Panc1 (cell line): ENCODE measurements at regions not wholly inside any gene's neighbourhood (a gene's known extent, or its start where the extent isn't known, plus 50 kb on each side); places are given as distances from the start of the nearest gene placed in this dataset.
A peak's percentile ranks its signal among the peaks of the same experiment; 100 is the strongest.
"Not testable (repeated sequence)": the region's sequence is repeated elsewhere in the genome, so short reads cannot be mapped to it uniquely, and the experiment has no call there.

Source experiments
- ATAC-seq: fragments of 200-7000 bp; cut with Tn5 transposase; 2 replicates; pipeline ENCODE4 v1.9.1; 2020; ENCODE audit warnings: mild to moderate bottlenecking, moderate library complexity
- BruUV-seq: library from RNA; stranded (reverse); fragments of 400-500 nt; replicated peaks from 2 replicates; lab custom pipeline; 2021; lab: Mats Ljungman, UMichigan
- CTCF ChIA-PET: fragments of 300-600 bp; sonication (Branson Sonifier 250); formaldehyde crosslinking; loops from one replicate; lab custom pipeline; 2022; ENCODE audit warnings: antibody characterized with exemption; lab: Charles Lee
- POLR2A ChIA-PET: fragments of 300-600 bp; sonication (Branson Sonifier 250); formaldehyde crosslinking; loops from one replicate; lab custom pipeline; 2022; ENCODE audit warnings: antibody characterized with exemption; lab: Charles Lee
- DNase-seq: peaks from one replicate; pipeline ENCODE4 v3.0.0-alpha.2; 2010; ENCODE audit warnings: low read depth, low spot score
- H3K27ac ChIP-seq: 2 replicates; pipeline ENCODE4 v1.5.1; 2011; ENCODE audit warnings: mild to moderate bottlenecking, low read length, inconsistent platforms
- H3K27me3 ChIP-seq: fragments of 200-500 bp; sonication (Bioruptor generic); 2 replicates; pipeline ENCODE4 v1.6.0; 2014; ENCODE audit warnings: low read length, inconsistent platforms; ENCODE audit not compliant: control insufficient read depth, insufficient read depth
- H3K36me3 ChIP-seq: fragments of 200-500 bp; sonication (Bioruptor generic); 2 replicates; pipeline ENCODE4 v1.5.1; 2014; ENCODE audit warnings: inconsistent platforms, mild to moderate bottlenecking, low read length, moderate library complexity; ENCODE audit not compliant: control insufficient read depth, insufficient read depth
- H3K4me1 ChIP-seq: 2 replicates; pipeline ENCODE4 v1.5.1; 2011; ENCODE audit warnings: inconsistent platforms, mild to moderate bottlenecking, low read length, moderate library complexity; ENCODE audit not compliant: control insufficient read depth, insufficient read depth
- H3K4me3 ChIP-seq, 2 experiments: 2 replicates each; pipeline ENCODE4 v1.5.1; 2011 to 2012; ENCODE audit warnings: low read depth in 2 of 2, low read length in 2 of 2, mild to moderate bottlenecking in 2 of 2, inconsistent platforms in 1 of 2, moderate library complexity in 1 of 2
- H3K9me3 ChIP-seq: fragments of 200-500 bp; sonication (Bioruptor generic); 2 replicates; pipeline ENCODE4 v1.5.1; 2014; ENCODE audit warnings: low read depth, mild to moderate bottlenecking, inconsistent platforms, low read length, moderate library complexity; ENCODE audit not compliant: control insufficient read depth, insufficient read depth
- in situ Hi-C: cut with HindIII; loops from 2 replicates; pipeline ENCODE4 v1.10.0; 2016; ENCODE audit warnings: low sequenced_read_pairs, low pct_unique_long_range_greater_than_20kb
- intact Hi-C: fragments of 100-400 bp; cut with micrococcal nuclease; formaldehyde crosslinking; loops from one replicate; pipeline ENCODE4 v1.10.0; 2022; ENCODE audit not compliant: unreplicated experiment

GRCh38 chr21:9010121-9010795, 1511.1 kb upstream of the TPTE start:
- ATAC-seq, H3K4me3 ChIP-seq, H3K36me3 ChIP-seq, CTCF ChIA-PET, H3K9me3 ChIP-seq, BruUV-seq, DNase-seq, in situ Hi-C loops, H3K4me1 ChIP-seq, intact Hi-C loops, H3K27me3 ChIP-seq, POLR2A ChIA-PET, H3K27ac ChIP-seq: not testable (repeated sequence)

DNA sequence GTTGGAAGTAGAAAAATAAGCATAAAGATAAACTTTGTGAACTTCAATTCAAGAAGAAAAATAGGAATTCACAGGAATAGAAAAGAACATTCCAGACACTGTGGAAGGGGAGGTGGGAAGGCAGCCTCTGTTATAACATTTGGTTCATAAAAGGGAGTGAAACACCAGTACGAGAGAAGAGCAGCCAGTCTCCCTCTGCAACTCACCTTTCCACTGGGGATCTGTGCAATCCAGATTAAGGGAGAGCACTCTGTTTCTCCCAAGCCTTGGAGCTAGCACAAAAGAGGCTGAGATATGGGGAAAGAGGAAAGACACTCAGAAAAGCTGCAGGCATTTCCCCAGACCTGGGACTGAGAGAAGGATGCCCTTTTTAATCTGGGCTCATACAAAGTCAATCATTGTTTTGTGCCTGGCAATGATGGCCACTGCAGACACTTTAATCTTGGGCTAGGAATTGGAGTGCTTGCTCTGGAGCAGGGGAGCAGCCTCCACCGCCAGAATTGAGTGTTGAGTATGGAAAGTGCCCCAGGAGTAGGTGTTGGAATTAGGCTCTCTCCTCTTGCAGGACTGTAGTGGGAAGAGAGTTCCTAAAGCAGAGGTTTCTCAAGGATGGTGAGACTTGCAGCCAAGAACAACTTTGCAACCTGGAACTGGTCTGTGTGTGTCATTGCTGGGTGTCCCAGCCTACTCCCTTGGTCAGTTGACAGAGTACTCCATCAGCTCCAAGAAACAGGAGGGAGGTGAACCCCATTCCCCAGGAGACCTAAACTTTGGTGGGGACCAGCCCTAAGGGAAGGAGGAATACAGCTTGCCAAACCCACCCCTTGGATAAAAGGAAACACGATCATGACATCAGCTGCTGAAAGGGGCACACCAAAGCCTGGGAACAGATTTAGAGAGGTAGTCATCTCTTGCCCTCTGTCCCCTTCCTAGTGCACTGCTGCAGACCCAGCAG, 1510.2 kb upstream of the TPTE start:
- peak; percentile 20 for DNase-seq
- CTCF ChIA-PET = not testable (repeated sequence)

DNA sequence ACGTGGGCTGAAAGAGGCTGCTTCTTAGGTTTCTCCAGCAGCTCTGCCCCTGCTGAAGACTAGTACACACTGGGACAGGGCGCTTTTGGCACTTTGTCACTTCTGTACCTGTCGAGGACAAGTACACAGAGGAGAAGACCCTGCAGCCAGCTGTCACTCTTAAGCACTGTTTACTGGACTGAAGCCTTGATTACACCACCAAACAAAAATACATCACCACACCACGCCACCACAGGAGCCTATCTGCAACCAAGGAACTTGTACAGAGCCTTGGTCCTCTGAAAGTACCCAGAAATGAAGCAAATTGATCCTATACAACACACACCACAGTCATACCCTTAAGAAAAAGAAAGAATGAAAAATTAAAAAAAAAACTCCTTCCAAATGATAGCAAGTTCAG, 1509.5 kb upstream of the TPTE start:
- DNase-seq, ATAC-seq, CTCF ChIA-PET, H3K4me3 ChIP-seq, H3K27me3 ChIP-seq, in situ Hi-C loops, H3K9me3 ChIP-seq, H3K4me1 ChIP-seq, intact Hi-C loops, POLR2A ChIA-PET, H3K36me3 ChIP-seq, H3K27ac ChIP-seq, BruUV-seq: not testable (repeated sequence)

More for the DNA sequence above, 1510.2 kb upstream of the TPTE start:
- intact Hi-C loops, H3K9me3 ChIP-seq, ATAC-seq, H3K27ac ChIP-seq, H3K27me3 ChIP-seq, H3K36me3 ChIP-seq, POLR2A ChIA-PET, BruUV-seq, in situ Hi-C loops, H3K4me3 ChIP-seq, H3K4me1 ChIP-seq: not testable (repeated sequence)

- H3K9me3 ChIP-seq, H3K36me3 ChIP-seq, intact Hi-C loops, DNase-seq, BruUV-seq, H3K4me3 ChIP-seq, POLR2A ChIA-PET, H3K27me3 ChIP-seq, CTCF ChIA-PET, ATAC-seq, H3K4me1 ChIP-seq, H3K27ac ChIP-seq, in situ Hi-C loops: not testable (repeated sequence)
Observed at GRCh38 chr21:9013502-9014242, 1507.7 kb upstream of the TPTE start.

DNA sequence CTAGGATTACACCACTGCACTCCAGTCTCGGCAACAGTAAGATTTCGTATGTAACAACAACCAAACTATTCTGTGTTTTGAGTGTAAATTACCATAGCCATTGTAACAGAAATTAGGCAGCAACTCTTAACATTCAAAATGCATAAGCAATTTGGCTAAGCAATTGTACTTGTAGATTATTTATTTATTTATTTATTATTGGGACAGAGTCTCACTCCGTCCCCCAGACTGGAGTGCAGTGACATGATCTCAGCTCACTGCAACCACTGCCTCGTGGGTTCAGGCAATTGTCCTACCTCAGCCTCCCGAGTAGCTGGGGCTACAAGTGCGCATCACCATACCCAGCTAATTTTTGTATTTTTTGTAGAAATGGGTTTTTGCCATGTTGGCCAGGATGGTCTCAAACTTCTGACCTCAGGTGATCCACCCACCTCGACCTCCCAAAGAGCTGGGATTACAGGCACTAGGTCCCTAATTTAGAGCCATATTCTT, 1507.1 kb upstream of the TPTE start:
- H3K27ac ChIP-seq, ATAC-seq, H3K27me3 ChIP-seq, H3K36me3 ChIP-seq, CTCF ChIA-PET, intact Hi-C loops, H3K4me1 ChIP-seq, H3K4me3 ChIP-seq, POLR2A ChIA-PET, BruUV-seq, H3K9me3 ChIP-seq, in situ Hi-C loops, DNase-seq: not testable (repeated sequence)

DNA sequence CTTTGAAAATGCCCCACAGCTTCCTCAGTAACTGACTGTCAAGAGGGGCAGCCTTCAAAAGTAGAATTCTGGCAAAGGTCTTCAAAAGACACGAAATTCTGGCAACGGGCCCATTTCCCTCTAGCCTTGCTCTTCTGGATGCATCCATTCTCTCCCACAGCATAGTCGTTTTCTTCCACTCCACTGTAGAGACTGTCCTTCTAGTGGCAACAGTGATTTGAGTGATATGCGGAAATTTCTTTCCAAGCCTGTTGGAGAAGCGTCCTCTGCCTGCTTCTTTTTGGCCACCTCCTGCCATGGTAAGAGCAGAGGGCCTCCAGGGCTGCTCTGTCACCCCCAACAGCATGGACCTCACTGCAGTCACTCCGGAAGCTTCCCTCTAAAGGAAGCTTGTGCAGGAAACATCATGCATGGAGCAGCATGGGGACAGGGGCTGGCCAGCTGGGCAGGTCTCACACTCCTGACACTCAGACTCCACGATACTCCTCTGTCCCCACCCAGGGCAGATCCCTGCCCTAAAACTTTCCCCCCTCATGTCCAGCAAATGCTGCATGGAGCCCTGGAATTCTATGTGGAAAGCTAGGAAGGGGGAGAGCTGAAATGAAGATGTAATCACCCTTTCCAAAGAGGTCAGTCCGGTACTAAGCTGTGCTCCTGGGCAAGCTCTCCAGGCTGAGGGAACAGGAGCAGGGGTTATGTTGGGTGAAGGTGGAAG, 1505.7 kb upstream of the TPTE start:
- H3K27me3 ChIP-seq, H3K9me3 ChIP-seq, H3K36me3 ChIP-seq, BruUV-seq, CTCF ChIA-PET, ATAC-seq, intact Hi-C loops, H3K4me1 ChIP-seq, H3K4me3 ChIP-seq, POLR2A ChIA-PET, H3K27ac ChIP-seq, DNase-seq, in situ Hi-C loops: not testable (repeated sequence)
